Ectodermal cell (in vitro differentiated cells): ENCODE measurements at regions not wholly inside any gene's neighbourhood (a gene's known extent, or its start where the extent isn't known, plus 50 kb on each side); places are given as distances from the start of the nearest gene placed in this dataset.

Experiments used
- H3K27ac ChIP-seq: 2 replicates; pipeline ENCODE4 v1.7.0; 2013; ENCODE audit warnings: mild to moderate bottlenecking, low read depth, low read length; ENCODE audit not compliant: insufficient read depth, poor library complexity, severe bottlenecking
- H3K27me3 ChIP-seq: 2 replicates; pipeline ENCODE4 v1.7.0; 2013; ENCODE audit warnings: mild to moderate bottlenecking, low read length; ENCODE audit not compliant: insufficient read depth, control insufficient read depth, poor library complexity, severe bottlenecking
- H3K36me3 ChIP-seq: one replicate; pipeline ENCODE4 v1.7.0; 2013; ENCODE audit warnings: low read length; ENCODE audit not compliant: control insufficient read depth, insufficient read depth
- H3K4me1 ChIP-seq: one replicate; pipeline ENCODE4 v1.7.0; 2013; ENCODE audit warnings: low read length; ENCODE audit not compliant: control insufficient read depth, insufficient read depth
- H3K4me3 ChIP-seq: 2 replicates; pipeline ENCODE4 v1.7.0; 2013; ENCODE audit warnings: low read depth, low read length, control low read depth; ENCODE audit not compliant: insufficient read depth
- H3K9me3 ChIP-seq: 2 replicates; pipeline ENCODE4 v1.7.0; 2013; ENCODE audit warnings: mild to moderate bottlenecking, low read length, moderate library complexity; ENCODE audit not compliant: control insufficient read depth
- WGBS, 2 experiments: methylation state at CpG; one replicate each; pipeline ENCODE4 v1.1.7; 2013; ENCODE audit warnings: missing lambda C conversion rate in 2 of 2; 5-methylcytosine and 5-hydroxymethylcytosine counted together

GRCh38 chr2:2575181-2575577, 244.1 kb upstream of the MYT1L start:
- WGBS, 2 experiments: 94 to 96% methylated on average over 10 of the region's 10 CpGs
- no peaks in the 10 kb centered on the region for H3K36me3 ChIP-seq
- no peaks in the 10 kb centered on the region for H3K27me3 ChIP-seq
- H3K4me1 ChIP-seq: peaks cover 4% of the 10 kb centered on the region
- H3K27ac ChIP-seq: no peak overlapping the region
- H3K4me3 ChIP-seq: no peak overlapping the region
- H3K9me3 ChIP-seq: no peaks in the 10 kb centered on the region

DNA sequence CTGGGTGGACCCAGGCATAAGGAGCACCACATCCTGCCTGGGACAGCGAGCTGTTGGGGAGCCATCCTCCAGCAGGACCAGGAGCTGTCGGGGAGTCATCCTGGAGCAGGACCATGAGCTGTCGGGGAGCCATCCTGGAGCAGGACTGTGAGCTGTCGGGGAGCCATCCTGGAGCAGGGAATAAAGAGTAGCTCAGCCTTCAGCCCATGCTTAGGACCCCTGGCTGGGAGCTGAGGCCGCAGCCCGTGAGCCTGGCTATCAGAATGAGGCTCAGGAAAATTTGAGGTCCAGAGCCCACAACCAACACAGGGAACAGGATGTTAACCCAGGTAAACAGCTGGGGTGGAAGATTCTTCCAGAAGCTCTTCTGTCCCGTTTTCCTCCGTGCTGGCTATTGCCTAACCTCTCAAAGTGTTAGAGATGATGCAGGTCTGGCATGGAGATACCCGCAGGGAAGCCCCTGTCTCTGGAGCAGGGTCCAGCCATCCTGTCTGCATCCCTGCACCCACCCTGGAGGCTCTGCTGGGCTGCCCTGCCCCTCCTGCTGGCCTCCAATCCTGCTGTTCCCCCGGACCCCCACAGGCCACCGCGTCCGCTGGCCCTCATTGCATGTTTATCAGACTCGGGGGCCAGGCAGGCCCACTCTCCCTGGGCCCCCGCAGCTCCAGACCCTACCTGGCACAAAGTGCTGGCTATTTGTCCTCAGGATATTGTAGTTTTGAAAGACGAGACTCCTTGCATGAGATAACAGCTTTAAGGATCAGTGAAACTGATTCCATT, 243.5 kb upstream of the MYT1L start:
- Histone ChIP-seq H3K4me1 (peaks cover 4% of the 10 kb centered on the region), H3K27me3 (no peaks in the 10 kb centered on the region), H3K4me3 (no peak overlapping the region), H3K36me3 (no peaks in the 10 kb centered on the region), H3K9me3 (no peaks in the 10 kb centered on the region), H3K27ac (no peak overlapping the region)
- 90 to 93% methylated on average over 15 of the region's 16 CpGs for WGBS, 2 experiments

- Histone ChIP-seq H3K4me1 (peaks cover 4% of the 10 kb centered on the region), H3K27ac (no peak overlapping the region), H3K27me3 (no peaks in the 10 kb centered on the region), H3K36me3 (no peaks in the 10 kb centered on the region), H3K4me3 (no peak overlapping the region), H3K9me3 (no peaks in the 10 kb centered on the region)
- WGBS, 2 experiments: 95% methylated on average over 15 of the region's 15 CpGs
These were observed 242.7 kb upstream of the MYT1L start for GRCh38 chr2:2573658-2574293.

DNA sequence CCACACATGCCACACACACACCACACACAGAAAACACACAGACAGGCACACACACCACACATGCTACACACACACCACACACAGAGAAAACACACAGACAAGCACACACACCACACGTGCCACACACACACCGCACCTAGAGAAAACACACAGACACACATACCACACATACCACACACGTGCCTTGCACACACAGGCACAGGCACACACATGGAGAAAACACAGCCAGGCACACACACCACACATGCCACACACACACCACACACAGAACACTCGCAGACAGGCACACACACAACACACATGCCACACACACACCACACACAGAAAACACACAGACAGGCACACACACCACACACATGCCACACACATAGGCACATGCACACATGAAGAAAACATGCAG, 242.1 kb upstream of the MYT1L start:
- no peaks in the 10 kb centered on the region for H3K36me3 ChIP-seq
- no peak overlapping the region for H3K4me3 ChIP-seq
- H3K27me3 ChIP-seq: no peaks in the 10 kb centered on the region
- H3K9me3 ChIP-seq: no peaks in the 10 kb centered on the region
- WGBS, 2 experiments: 90 to 93% methylated on average over 4 of the region's 4 CpGs
- H3K27ac ChIP-seq: no peak overlapping the region
- peaks cover 4% of the 10 kb centered on the region for H3K4me1 ChIP-seq

DNA sequence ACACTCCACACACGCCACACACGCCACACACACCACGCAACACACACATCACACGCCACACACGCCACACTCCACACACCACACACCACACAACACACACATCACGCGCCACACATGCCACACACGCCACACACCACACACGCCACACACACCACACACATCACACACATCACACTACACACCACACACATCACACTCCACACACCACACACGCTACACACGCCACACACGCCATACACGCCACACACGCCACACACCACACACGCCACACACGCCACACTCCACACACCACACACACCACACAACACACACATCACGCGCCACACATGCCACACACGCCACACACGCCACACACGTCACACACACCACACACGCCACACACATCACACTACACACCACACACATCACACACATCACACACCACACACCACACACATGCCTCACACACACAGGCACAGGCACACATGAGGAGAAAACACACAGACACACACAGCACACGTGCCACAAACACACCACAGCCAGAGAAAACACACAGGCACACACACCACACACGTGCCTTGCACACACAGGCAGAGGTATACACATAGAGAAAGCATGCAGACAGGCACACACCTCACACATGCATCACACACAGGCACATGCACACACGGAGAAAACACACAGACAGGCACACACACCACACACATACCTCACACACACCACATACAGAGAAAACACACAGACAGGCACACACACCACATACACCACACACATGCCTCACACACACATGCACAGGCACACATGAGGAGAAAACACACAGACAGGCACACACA, 241.5 kb upstream of the MYT1L start:
- H3K4me3 ChIP-seq: no peak overlapping the region
- no peak overlapping the region for H3K27ac ChIP-seq
- no peaks in the 10 kb centered on the region for H3K36me3 ChIP-seq
- no peaks in the 10 kb centered on the region for H3K27me3 ChIP-seq
- peaks cover 4% of the 10 kb centered on the region for H3K4me1 ChIP-seq
- 85 to 89% methylated on average over 25 of the region's 25 CpGs for WGBS, 2 experiments
- no peaks in the 10 kb centered on the region for H3K9me3 ChIP-seq

- no peaks in the 10 kb centered on the region for H3K9me3 ChIP-seq
- H3K27me3 ChIP-seq: no peaks in the 10 kb centered on the region
- H3K27ac ChIP-seq: no peak overlapping the region
- no peak overlapping the region for H3K4me3 ChIP-seq
- H3K36me3 ChIP-seq: no peaks in the 10 kb centered on the region
- WGBS, 2 experiments: 88 to 89% methylated on average over 41 of the region's 41 CpGs
- peaks cover 4% of the 10 kb centered on the region for H3K4me1 ChIP-seq
These were observed 240.5 kb upstream of the MYT1L start for GRCh38 chr2:2571301-2572150.

- no peak overlapping the region for H3K27ac ChIP-seq
- H3K9me3 ChIP-seq: no peaks in the 10 kb centered on the region
- no peaks in the 10 kb centered on the region for H3K27me3 ChIP-seq
- H3K4me1 ChIP-seq: peaks cover 4% of the 10 kb centered on the region
- H3K4me3 ChIP-seq: no peak overlapping the region
- WGBS, 2 experiments: 92 to 93% methylated on average over 5 of the region's 5 CpGs
- H3K36me3 ChIP-seq: no peaks in the 10 kb centered on the region
These were observed 239.8 kb upstream of the MYT1L start for GRCh38 chr2:2570871-2571270.

DNA sequence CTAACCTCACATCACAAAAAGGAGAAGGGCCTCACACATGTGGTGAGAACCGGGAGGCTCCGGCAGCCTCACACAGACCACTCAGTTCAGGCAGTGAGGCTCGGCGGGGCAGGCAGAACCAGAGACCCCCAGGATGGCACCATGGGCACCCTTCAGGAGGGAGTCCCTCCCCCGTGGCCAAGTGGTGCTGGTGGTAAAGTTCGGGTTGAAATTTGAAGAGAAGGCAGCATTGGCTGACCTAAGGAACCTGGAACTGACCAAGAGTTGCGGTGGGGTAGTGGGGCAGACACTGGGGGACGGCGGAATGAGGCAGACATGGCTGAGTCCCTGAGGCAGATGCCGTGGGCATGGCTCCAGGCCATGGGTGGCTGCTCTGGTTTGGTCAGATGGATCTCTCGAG, 239.3 kb upstream of the MYT1L start:
- 93 to 95% methylated on average over 11 of the region's 11 CpGs for WGBS, 2 experiments
- Histone ChIP-seq H3K36me3 (no peaks in the 10 kb centered on the region), H3K4me1 (peaks cover 4% of the 10 kb centered on the region), H3K9me3 (no peaks in the 10 kb centered on the region), H3K27ac (no peak overlapping the region), H3K4me3 (no peak overlapping the region), H3K27me3 (no peaks in the 10 kb centered on the region)

DNA sequence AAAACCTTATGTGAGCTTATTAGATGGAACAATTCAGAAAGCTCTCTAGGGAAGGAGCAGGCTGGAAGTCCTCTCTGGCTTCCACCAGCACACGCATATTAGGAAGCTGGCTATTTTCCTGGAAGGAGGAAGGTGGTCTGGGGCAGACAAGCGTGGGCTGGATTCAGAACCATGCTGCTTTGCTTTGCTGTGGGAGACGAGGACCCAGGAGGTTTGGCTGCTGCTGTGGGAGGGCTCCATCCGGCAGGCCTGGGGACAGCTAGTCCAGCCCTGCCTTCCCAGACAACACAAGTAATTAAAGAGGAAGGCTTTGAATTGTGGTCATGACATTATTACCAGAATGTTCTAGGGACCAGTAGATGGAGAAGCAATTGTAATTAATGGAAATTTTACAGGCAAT, 238.8 kb upstream of the MYT1L start:
- Histone ChIP-seq H3K27ac (no peak overlapping the region), H3K9me3 (no peaks in the 10 kb centered on the region), H3K27me3 (no peaks in the 10 kb centered on the region), H3K36me3 (no peaks in the 10 kb centered on the region), H3K4me3 (no peak overlapping the region), H3K4me1 (peaks cover 4% of the 10 kb centered on the region)
- 93 to 94% methylated on average over 4 of the region's 4 CpGs for WGBS, 2 experiments
